H1 (cell line): ENCODE measurements at regions not wholly inside any gene's neighbourhood (a gene's known extent, or its start where the extent isn't known, plus 50 kb on each side); places are given as distances from the start of the nearest gene placed in this dataset.

ENCODE experiments used
- CTCF ChIA-PET: fragments of 300-600 bp; sonication (Branson Sonifier 250); formaldehyde crosslinking; loops from one replicate; lab custom pipeline; 2021; ENCODE audit not compliant: partially characterized antibody; lab: Charles Lee
- POLR2A ChIA-PET: fragments of 300-600 bp; sonication (Branson Sonifier 250); formaldehyde crosslinking; loops from one replicate; lab custom pipeline; 2021; ENCODE audit warnings: inconsistent platforms; ENCODE audit not compliant: partially characterized antibody; lab: Charles Lee
- DNase-seq, 2 experiments: peaks; one replicate each; pipeline versions ENCODE4 v3.0.0 to v3.0.0-alpha.2; 2010 to 2022; ENCODE audit warnings: low spot score in 2 of 2, low read depth in 1 of 2, mixed read lengths in 1 of 2
- FAIRE-seq: peaks from 2 replicates; lab custom pipeline; 2011; peaks lifted over from hg19 to GRCh38; lab: Jason Lieb, UNC
- H2AFZ ChIP-seq: 2 replicates; pipeline ENCODE4 v1.8.1; 2012; ENCODE audit warnings: low read length, inconsistent platforms
- H2AK5ac ChIP-seq: 2 replicates; pipeline ENCODE4 v1.6.1; 2013; ENCODE audit warnings: low read depth, low read length
- H2BK120ac ChIP-seq: replicated peaks from 2 replicates; pipeline ENCODE3; 2013; ENCODE audit warnings: low read depth, low read length, inconsistent platforms
- H2BK12ac ChIP-seq: 2 replicates; pipeline ENCODE4 v1.6.1; 2013; ENCODE audit warnings: low read depth, low read length
- H2BK15ac ChIP-seq: 2 replicates; pipeline ENCODE4 v1.6.1; 2013; ENCODE audit warnings: low read length
- H2BK20ac ChIP-seq: 2 replicates; pipeline ENCODE4 v1.6.1; 2013; ENCODE audit warnings: low read length
- H2BK5ac ChIP-seq: 2 replicates; pipeline ENCODE4 v1.6.1; 2013; ENCODE audit warnings: low read depth, low read length
- H3K14ac ChIP-seq: 2 replicates; pipeline ENCODE4 v1.6.1; 2013; ENCODE audit warnings: inconsistent platforms; ENCODE audit not compliant: insufficient read length
- H3K18ac ChIP-seq: 2 replicates; pipeline ENCODE4 v1.6.1; 2013; ENCODE audit warnings: low read length; ENCODE audit errors: extremely low read depth
- H3K23ac ChIP-seq: 2 replicates; pipeline ENCODE4 v1.6.1; 2013; ENCODE audit warnings: inconsistent platforms; ENCODE audit not compliant: insufficient read length
- H3K23me2 ChIP-seq: 2 replicates; pipeline ENCODE4 v1.6.1; 2013; ENCODE audit warnings: low read depth, low read length
- H3K27ac ChIP-seq: 2 replicates; pipeline ENCODE4 v1.6.1; 2011; ENCODE audit warnings: low read depth, low read length, inconsistent platforms
- H3K27me3 ChIP-seq, 4 experiments: replicated peaks in 1 of 4; 1 replicate in 1 of 4; 2 replicates in 3 of 4; pipeline versions ENCODE4 v1.6.1 to v1.8.1; 2011 to 2013; ENCODE audit warnings: low read length in 3 of 4, mild to moderate bottlenecking in 3 of 4, inconsistent platforms in 2 of 4, mixed read lengths in 2 of 4, moderate library complexity in 1 of 4; ENCODE audit not compliant: control insufficient read depth in 3 of 4, insufficient read depth in 3 of 4; ENCODE audit errors: extremely low read depth in 1 of 4
- H3K36me3 ChIP-seq, 4 experiments: 2 replicates each; pipeline versions ENCODE4 v1.6.1 to v1.8.1; 2011 to 2013; ENCODE audit warnings: mild to moderate bottlenecking in 4 of 4, low read length in 3 of 4, moderate library complexity in 2 of 4, control low read depth in 1 of 4, inconsistent platforms in 1 of 4; ENCODE audit not compliant: insufficient read depth in 4 of 4, control insufficient read depth in 2 of 4
- H3K4ac ChIP-seq: replicated peaks from 2 replicates; pipeline ENCODE3; 2013; ENCODE audit warnings: low read length, low read depth, mixed read lengths, inconsistent platforms; ENCODE audit not compliant: insufficient read length
- H3K4me1 ChIP-seq, 4 experiments: replicated peaks in 1 of 4; 1 replicate in 1 of 4; 2 replicates in 3 of 4; pipeline versions ENCODE4 v1.6.1 to v1.8.1; 2011 to 2013; ENCODE audit warnings: low read length in 3 of 4, inconsistent platforms in 2 of 4, mixed read lengths in 1 of 4; ENCODE audit not compliant: insufficient read depth in 4 of 4, control insufficient read depth in 3 of 4
- H3K4me2 ChIP-seq, 2 experiments: 2 replicates each; pipeline versions ENCODE4 v1.6.1 to v1.8.1; 2011 to 2013; ENCODE audit warnings: low read depth in 2 of 2, low read length in 2 of 2, control low read depth in 1 of 2, inconsistent platforms in 1 of 2, mild to moderate bottlenecking in 1 of 2; ENCODE audit not compliant: insufficient read depth in 1 of 2
- H3K4me3 ChIP-seq, 4 experiments: fragments of 200-600, 300-600 bp in 1 of 4; sonication (generic), shearing (Covaris generic), sonication (Bioruptor Twin) in 1 of 4; 2 replicates each; pipeline versions ENCODE4 v1.5.1 to v1.8.1; 2011 to 2016; ENCODE audit warnings: low read length in 4 of 4, low read depth in 3 of 4, control low read depth in 2 of 4, inconsistent platforms in 2 of 4, mild to moderate bottlenecking in 2 of 4, mixed read lengths in 1 of 4, moderate library complexity in 1 of 4; ENCODE audit not compliant: insufficient read depth in 2 of 4; ENCODE audit errors: extremely low read depth in 1 of 4
- H3K56ac ChIP-seq: replicated peaks from 2 replicates; pipeline ENCODE3; 2013; ENCODE audit warnings: low read depth, mild to moderate bottlenecking, mixed read lengths, low read length, inconsistent platforms; ENCODE audit not compliant: insufficient read length
- H3K79me1 ChIP-seq: 2 replicates; pipeline ENCODE4 v1.6.1; 2013; ENCODE audit warnings: low read depth, low read length, control low read depth
- H3K79me2 ChIP-seq, 2 experiments: 2 replicates each; pipeline versions ENCODE4 v1.6.1 to v1.8.1; 2012 to 2013; ENCODE audit warnings: low read length in 2 of 2, mild to moderate bottlenecking in 2 of 2, inconsistent platforms in 1 of 2; ENCODE audit not compliant: insufficient read depth in 2 of 2, control insufficient read depth in 1 of 2
- H3K9ac ChIP-seq, 4 experiments: replicated peaks in 1 of 4; 1 replicate in 1 of 4; 2 replicates in 3 of 4; pipeline versions ENCODE4 v1.6.1 to v1.8.1; 2011 to 2013; ENCODE audit warnings: low read depth in 3 of 4, low read length in 3 of 4, control low read depth in 2 of 4, mild to moderate bottlenecking in 2 of 4, moderate library complexity in 2 of 4, inconsistent platforms in 1 of 4; ENCODE audit errors: extremely low read depth in 1 of 4
- H3K9me3 ChIP-seq, 2 experiments: 2 replicates each; pipeline versions ENCODE4 v1.6.1 to v1.8.1; 2012 to 2013; ENCODE audit warnings: mild to moderate bottlenecking in 2 of 2, moderate library complexity in 2 of 2, control low read depth in 1 of 2, inconsistent platforms in 1 of 2, low read depth in 1 of 2, low read length in 1 of 2, mixed read lengths in 1 of 2; ENCODE audit not compliant: insufficient read depth in 2 of 2
- H4K20me1 ChIP-seq, 2 experiments: replicated peaks in 1 of 2; 2 replicates each; pipeline versions ENCODE3 to v1.8.1; 2011 to 2013; ENCODE audit warnings: inconsistent platforms in 2 of 2, low read length in 2 of 2, mild to moderate bottlenecking in 1 of 2; ENCODE audit not compliant: insufficient read depth in 2 of 2, control insufficient read depth in 1 of 2
- H4K5ac ChIP-seq: 2 replicates; pipeline ENCODE4 v1.6.1; 2013; ENCODE audit warnings: low read length, low read depth, mixed read lengths, inconsistent platforms; ENCODE audit not compliant: insufficient read length
- H4K8ac ChIP-seq: 2 replicates; pipeline ENCODE4 v1.8.0; 2013; ENCODE audit warnings: mild to moderate bottlenecking, moderate library complexity, low read length, inconsistent platforms; ENCODE audit not compliant: insufficient read depth; ENCODE audit errors: extremely low read depth
- H4K91ac ChIP-seq: replicated peaks from 2 replicates; pipeline ENCODE3; 2013; ENCODE audit warnings: low read length, mixed read lengths, inconsistent platforms; ENCODE audit not compliant: insufficient read length
- CTBP2 ChIP-seq: IDR thresholded peaks from 2 replicates; pipeline ENCODE4 v1.7.0; 2011; ENCODE audit warnings: borderline replicate concordance, mild to moderate bottlenecking, moderate library complexity, mixed read lengths, low read length; ENCODE audit not compliant: insufficient read depth, insufficient read length
- GTF2F1 ChIP-seq: IDR thresholded peaks from 2 replicates; pipeline ENCODE4 v1.6.1; 2012; ENCODE audit warnings: low read depth, low read length, improper control_type of control experiment, borderline replicate concordance
- HDAC6 ChIP-seq: IDR thresholded peaks from one replicate; pipeline ENCODE4 v1.7.1; 2012; ENCODE audit warnings: low read depth, mild to moderate bottlenecking, inconsistent platforms, low read length, moderate library complexity
- KDM5A ChIP-seq: fragments of 200-600 bp; IDR thresholded peaks from 2 replicates; pipeline ENCODE4 v1.7.1; 2012; ENCODE audit warnings: mild to moderate bottlenecking, low read length, inconsistent platforms, mixed read lengths
- POU5F1 ChIP-seq: IDR thresholded peaks from 2 replicates; pipeline ENCODE4 v1.6.1; 2011; ENCODE audit warnings: low read depth, mild to moderate bottlenecking, low read length, moderate library complexity
- SIN3A ChIP-seq, 2 experiments: IDR thresholded peaks in 1 of 2; conservative IDR thresholded peaks in 1 of 2; 2 replicates each; pipeline ENCODE4 v1.6.1; 2011 to 2012; ENCODE audit warnings: low read length in 2 of 2, improper control_type of control experiment in 1 of 2, low read depth in 1 of 2, mild to moderate bottlenecking in 1 of 2
- SP2 ChIP-seq: IDR thresholded peaks from 2 replicates; pipeline ENCODE4 v1.6.1; 2012; ENCODE audit warnings: mild to moderate bottlenecking, low read length, inconsistent platforms
- SUZ12 ChIP-seq: fragments of 200-600 bp; sonication (generic); IDR thresholded peaks from 2 replicates; pipeline ENCODE4 v1.6.1; 2012; ENCODE audit warnings: mild to moderate bottlenecking, inconsistent platforms, low read length, moderate library complexity, mixed read lengths
- USF2 ChIP-seq: IDR thresholded peaks from 2 replicates; pipeline ENCODE4 v1.6.1; 2011; ENCODE audit warnings: low read length, improper control_type of control experiment
- WGBS, 2 experiments: shearing (Covaris generic) in 1 of 2; methylation state at CpG; one replicate each; pipeline versions ENCODE4 v1.1.6 to v1.1.7; 2013 to 2015; ENCODE audit warnings: low lambda C conversion rate in 2 of 2, mixed read lengths in 2 of 2, inconsistent platforms in 1 of 2, low coverage in 1 of 2, missing lambda C conversion rate in 1 of 2; ENCODE audit not compliant: insufficient replicate concordance in 2 of 2, insufficient coverage in 1 of 2, insufficient read length in 1 of 2; ENCODE audit errors: extremely low coverage in 1 of 2, missing lambda C conversion rate in 1 of 2; 5-methylcytosine and 5-hydroxymethylcytosine counted together

- H2BK15ac ChIP-seq = no peak overlapping the region
- H3K27me3 ChIP-seq = no peaks in the 10 kb centered on the region
- no peaks in the 10 kb centered on the region for H3K79me2 ChIP-seq
- no peaks in the 10 kb centered on the region for H3K9me3 ChIP-seq
- H2BK20ac ChIP-seq = no peak overlapping the region
- H2BK120ac ChIP-seq = no peak overlapping the region
- no peak overlapping the region for H3K27ac ChIP-seq
- FAIRE-seq = no peak
- H2AK5ac ChIP-seq = no peak overlapping the region
- H3K36me3 ChIP-seq = no peaks in the 10 kb centered on the region
- no peak overlapping the region for H2BK12ac ChIP-seq
- no peak overlapping the region for H3K4ac ChIP-seq
- no peaks in the 10 kb centered on the region for H3K4me1 ChIP-seq
- H3K9ac ChIP-seq = no peak overlapping the region
- H4K8ac ChIP-seq = no peak overlapping the region
- no peaks in the 10 kb centered on the region for H4K20me1 ChIP-seq
- TF ChIP-seq USF2 (no peak), POU5F1 (no peak), HDAC6 (no peak), GTF2F1 (no peak), SIN3A (conservative IDR thresholded peaks at IDR 0.05 in 1 of 2, IDR thresholded peaks at IDR 0.05 in 1 of 2; ENCODE audit: low read depth in 1 of 2, low read length in 2 of 2) (no peak), SP2 (no peak), SUZ12 (no peak), CTBP2 (no peak), KDM5A (no peak)
- WGBS, 2 experiments = 100% methylated on average over 1 of the region's 1 CpG; no CpG with 5 or more reads in 1 of the 2 experiments
- no peaks in the 10 kb centered on the region for H3K79me1 ChIP-seq
- H3K18ac ChIP-seq = no peak overlapping the region
- H2AFZ ChIP-seq = no peak overlapping the region
- H3K4me3 ChIP-seq = no peak overlapping the region
- no peak overlapping the region for H2BK5ac ChIP-seq
- no peak overlapping the region for H4K5ac ChIP-seq
- H4K91ac ChIP-seq = no peak overlapping the region
- no peaks in the 10 kb centered on the region for H3K23me2 ChIP-seq
- ChIA-PET CTCF (no interaction called here), POLR2A (no interaction called here)
- no peak overlapping the region for H3K14ac ChIP-seq
- DNase-seq = no peak
- no peak overlapping the region for H3K4me2 ChIP-seq
- no peak overlapping the region for H3K56ac ChIP-seq
- no peak overlapping the region for H3K23ac ChIP-seq
Measured at GRCh38 chr2:17035010-17035409, 369.4 kb upstream of the CYRIA start.
